SK-N-SH (cell line): ENCODE measurements at regions not wholly inside any gene's neighbourhood (a gene's known extent, or its start where the extent isn't known, plus 50 kb on each side); places are given as distances from the start of the nearest gene placed in this dataset.

Experiments
- CTCF ChIA-PET: fragments of 300-600, 350-600 bp; formaldehyde crosslinking; extraction: SDS; loops from one replicate; lab custom pipeline; 2021; lab: Yijun Ruan, JAX
- POLR2A ChIA-PET: fragments of 350-600 bp; sonication (Branson Sonifier 250); formaldehyde crosslinking; extraction: SDS; loops from one replicate; lab custom pipeline; 2020; ENCODE audit warnings: antibody characterized with exemption, inconsistent platforms; lab: Yijun Ruan, JAX
- DNase-seq: peaks from one replicate; pipeline ENCODE4 v3.0.0; 2012
- H2AFZ ChIP-seq: fragments of 200-600 bp; sonication (generic); 2 replicates; pipeline ENCODE4 v1.8.1; 2016; ENCODE audit warnings: antibody characterized with exemption, mild to moderate bottlenecking, low read depth
- H3F3A ChIP-seq: fragments of 200-600 bp; sonication (generic); replicated peaks from 2 replicates; pipeline ENCODE3; 2016; ENCODE audit warnings: antibody characterized with exemption, mild to moderate bottlenecking; ENCODE audit not compliant: insufficient read depth
- H3K27ac ChIP-seq, 2 experiments: fragments of 200-500 bp in 1 of 2; fragments of 200-600 bp in 1 of 2; sonication (Bioruptor generic) in 1 of 2; sonication (generic), shearing (Covaris generic) in 1 of 2; 2 replicates each; pipeline versions ENCODE4 v1.5.1 to v1.6.1; 2014 to 2016; ENCODE audit warnings: low read depth in 2 of 2, inconsistent platforms in 1 of 2, low read length in 1 of 2, mild to moderate bottlenecking in 1 of 2, mixed read lengths in 1 of 2
- H3K27me3 ChIP-seq: fragments of 200-600 bp; sonication (generic), shearing (Covaris generic); 2 replicates; pipeline ENCODE4 v1.6.1; 2016; ENCODE audit warnings: mixed run types; ENCODE audit not compliant: insufficient read depth
- H3K36me3 ChIP-seq, 2 experiments: fragments of 200-500 bp in 1 of 2; fragments of 200-600 bp in 1 of 2; sonication (Bioruptor generic) in 1 of 2; sonication (generic) in 1 of 2; replicated peaks in 1 of 2; 2 replicates each; pipeline versions ENCODE3 to v1.5.1; 2014 to 2016; ENCODE audit warnings: low read length in 1 of 2, mild to moderate bottlenecking in 1 of 2; ENCODE audit not compliant: insufficient read depth in 2 of 2, control insufficient read depth in 1 of 2
- H3K4me1 ChIP-seq, 2 experiments: fragments of 200-500 bp in 1 of 2; fragments of 200-600 bp in 1 of 2; sonication (Bioruptor generic) in 1 of 2; sonication (generic), shearing (Covaris generic) in 1 of 2; 2 replicates each; pipeline versions ENCODE4 v1.5.1 to v1.6.1; 2014 to 2016; ENCODE audit warnings: low read depth in 1 of 2, low read length in 1 of 2, mixed run types in 1 of 2; ENCODE audit not compliant: insufficient read depth in 2 of 2, control insufficient read depth in 1 of 2
- H3K4me2 ChIP-seq: fragments of 200-600 bp; sonication (generic), shearing (Covaris generic); 2 replicates; pipeline ENCODE4 v1.6.1; 2017; ENCODE audit warnings: mixed run types
- H3K4me3 ChIP-seq, 2 experiments: fragments of 200-500 bp in 1 of 2; fragments of 200-600 bp in 1 of 2; sonication (Bioruptor generic) in 1 of 2; sonication (generic), shearing (Covaris generic) in 1 of 2; 2 replicates each; pipeline versions ENCODE4 v1.5.1 to v1.8.1; 2014 to 2016; ENCODE audit warnings: low read depth in 2 of 2, inconsistent platforms in 1 of 2, low read length in 1 of 2, mild to moderate bottlenecking in 1 of 2, mixed read lengths in 1 of 2, moderate library complexity in 1 of 2
- H3K79me2 ChIP-seq: fragments of 200-600 bp; sonication (generic); 2 replicates; pipeline ENCODE4 v1.8.1; 2017; ENCODE audit warnings: mild to moderate bottlenecking; ENCODE audit not compliant: insufficient read depth
- H3K9ac ChIP-seq: fragments of 200-600 bp; sonication (generic); 2 replicates; pipeline ENCODE4 v1.6.1; 2017; ENCODE audit warnings: mixed run types
- H3K9me2 ChIP-seq: fragments of 200-600 bp; sonication (generic); 2 replicates; pipeline ENCODE4 v1.6.1; 2017; ENCODE audit warnings: mixed run types
- H3K9me3 ChIP-seq: fragments of 200-600 bp; sonication (generic); 2 replicates; pipeline ENCODE4 v1.6.1; 2017; ENCODE audit warnings: mixed run types, mild to moderate bottlenecking, moderate library complexity
- H4K20me1 ChIP-seq: fragments of 200-600 bp; sonication (generic); 2 replicates; pipeline ENCODE4 v1.6.1; 2017; ENCODE audit warnings: mild to moderate bottlenecking, mixed run types; ENCODE audit not compliant: insufficient read depth
- YY1 ChIP-seq: IDR thresholded peaks from 2 replicates; pipeline ENCODE4 v1.4.0; 2012; ENCODE audit warnings: low read depth, mild to moderate bottlenecking
- WGBS: methylation state at CpG from one replicate; pipeline ENCODE4 v1.1.6; 2017; ENCODE audit warnings: low lambda C conversion rate; 5-methylcytosine and 5-hydroxymethylcytosine counted together

- H4K20me1 ChIP-seq: no peaks in the 10 kb centered on the region
- 0% methylated on average over 1 of the region's 1 CpG for WGBS
- H3K4me2 ChIP-seq: no peak overlapping the region
- H3K9me2 ChIP-seq: no peaks in the 10 kb centered on the region
- H3K9ac ChIP-seq: no peak overlapping the region
- no peak overlapping the region for H3K27ac ChIP-seq
- no peak overlapping the region for H3K4me3 ChIP-seq
- ChIA-PET CTCF (no interaction called here), POLR2A (no interaction called here)
- no peaks in the 10 kb centered on the region for H3F3A ChIP-seq
- no peaks in the 10 kb centered on the region for H3K9me3 ChIP-seq
- DNase-seq: no peak
- no peaks in the 10 kb centered on the region for H3K27me3 ChIP-seq
- no peak overlapping the region for H2AFZ ChIP-seq
- TF ChIP-seq YY1: no peak
- H3K4me1 ChIP-seq: no peaks in the 10 kb centered on the region
- no peaks in the 10 kb centered on the region for H3K79me2 ChIP-seq
- no peaks in the 10 kb centered on the region for H3K36me3 ChIP-seq
Observed at GRCh38 chr7:122198581-122198980, 54.5 kb upstream of the AASS start.
